HFFc6 (cell line): ENCODE measurements at regions not wholly inside any gene's neighbourhood (a gene's known extent, or its start where the extent isn't known, plus 50 kb on each side); places are given as distances from the start of the nearest gene placed in this dataset.

ENCODE experiments used
- DNase-seq: peaks from one replicate; pipeline ENCODE4 v3.0.0-alpha.2; 2018
- H3K27ac Mint-ChIP-seq: 2 replicates; pipeline ENCODE4 v1.8.0; 2020; ENCODE audit warnings: mild to moderate bottlenecking, mixed read lengths
- H3K27me3 Mint-ChIP-seq: 2 replicates; pipeline ENCODE4 v1.8.0; 2021; ENCODE audit warnings: mild to moderate bottlenecking, moderate library complexity, mixed read lengths; ENCODE audit not compliant: insufficient read depth
- H3K36me3 Mint-ChIP-seq: 2 replicates; pipeline ENCODE4 v1.8.0; 2021; ENCODE audit warnings: low read depth, mixed read lengths
- H3K4me1 Mint-ChIP-seq: 2 replicates; pipeline ENCODE4 v1.8.0; 2020; ENCODE audit warnings: low read depth, mixed read lengths
- H3K4me3 Mint-ChIP-seq: 2 replicates; pipeline ENCODE4 v1.8.0; 2020; ENCODE audit warnings: mild to moderate bottlenecking, moderate library complexity, mixed read lengths
- H3K9me3 Mint-ChIP-seq: 2 replicates; pipeline ENCODE4 v1.8.0; 2020; ENCODE audit warnings: mild to moderate bottlenecking, mixed read lengths
- CTCF ChIP-seq: fragments of 200-600 bp; sonication (generic); IDR thresholded peaks from 2 replicates; pipeline ENCODE4 v1.5.0; 2021; ENCODE audit warnings: antibody characterized with exemption, mild to moderate bottlenecking

DNA sequence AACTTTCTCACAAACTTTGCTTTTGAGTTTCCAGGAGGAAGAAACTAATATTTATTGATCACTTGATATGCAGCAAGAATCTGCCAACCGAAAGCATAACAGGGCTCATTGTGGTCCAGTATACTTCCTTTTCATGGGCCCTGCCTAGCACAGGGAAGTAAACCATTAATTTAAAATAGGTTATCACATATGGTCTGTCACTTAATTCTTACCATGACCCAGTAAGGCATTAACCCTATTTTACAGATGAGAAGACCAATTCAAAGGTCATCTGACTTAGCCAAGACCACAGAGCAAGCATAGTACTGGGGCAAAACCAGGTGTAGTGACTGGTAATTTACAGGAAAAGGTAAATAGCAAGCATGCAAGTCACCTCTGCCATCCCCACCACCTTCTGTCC lies 336.9 kb upstream of the DMAC1 start:
- no peaks in the 10 kb centered on the region for H3K4me1 Mint-ChIP-seq
- TF ChIP-seq CTCF, result no peak
- H3K27me3 Mint-ChIP-seq, result no peaks in the 10 kb centered on the region; the same call in 1 of the 2 replicates
- H3K9me3 Mint-ChIP-seq, result peaks cover 61% of the 10 kb centered on the region
- H3K4me3 Mint-ChIP-seq, result no peak overlapping the region
- H3K27ac Mint-ChIP-seq, result no peak overlapping the region
- no peak for DNase-seq
- H3K36me3 Mint-ChIP-seq, result no peaks in the 10 kb centered on the region

GRCh38 chr9:8134635-8135034 lies 335.1 kb upstream of the DMAC1 start:
- H3K9me3 Mint-ChIP-seq, result peaks cover 54% of the 10 kb centered on the region

DNA sequence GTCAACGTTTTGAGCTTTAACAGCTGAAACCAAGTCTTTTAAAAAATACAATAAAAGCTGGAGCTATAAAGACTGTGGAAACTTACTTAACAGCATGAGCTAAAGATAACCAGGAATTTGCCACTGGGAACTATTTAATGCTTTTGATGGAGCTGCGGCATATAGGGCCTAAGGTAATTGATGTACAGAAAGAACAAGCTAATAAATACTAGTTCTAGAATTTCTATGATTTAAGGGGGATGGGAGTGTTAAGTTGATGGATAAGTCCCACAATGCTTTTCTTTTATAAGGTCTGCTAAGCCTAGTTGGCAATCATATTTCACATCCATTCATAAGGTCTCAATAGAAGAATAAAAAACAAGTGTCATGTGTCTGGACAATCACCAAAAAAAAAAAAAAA lies 334.0 kb upstream of the DMAC1 start:
- Mint-ChIP-seq H3K4me1 (no peaks in the 10 kb centered on the region), H3K9me3 (peaks cover 50% of the 10 kb centered on the region), H3K36me3 (no peaks in the 10 kb centered on the region), H3K27me3 (no peaks in the 10 kb centered on the region; the same call in 1 of the 2 replicates), H3K4me3 (no peak overlapping the region), H3K27ac (no peak overlapping the region)
- no peak for TF ChIP-seq CTCF
- DNase-seq, result no peak

More at GRCh38 chr9:8134635-8135034, 335.1 kb upstream of the DMAC1 start:
- Mint-ChIP-seq H3K27me3 (no peaks in the 10 kb centered on the region; the same call in 1 of the 2 replicates), H3K4me1 (no peaks in the 10 kb centered on the region), H3K4me3 (no peak overlapping the region), H3K36me3 (no peaks in the 10 kb centered on the region), H3K27ac (no peak overlapping the region)
- no peak for TF ChIP-seq CTCF
- DNase-seq, result no peak

GRCh38 chr9:8115570-8115969 lies 316.0 kb upstream of the DMAC1 start:
- DNase-seq, result no peak
- H3K9me3 Mint-ChIP-seq, result peaks cover 50% of the 10 kb centered on the region
- no peaks in the 10 kb centered on the region for H3K36me3 Mint-ChIP-seq
- H3K27me3 Mint-ChIP-seq, result no peaks in the 10 kb centered on the region; the same call in 1 of the 2 replicates
- H3K4me3 Mint-ChIP-seq, result no peak overlapping the region
- H3K4me1 Mint-ChIP-seq, result no peaks in the 10 kb centered on the region
- no peak for TF ChIP-seq CTCF
- H3K27ac Mint-ChIP-seq, result no peak overlapping the region

GRCh38 chr9:8114826-8115225 lies 315.2 kb upstream of the DMAC1 start:
- H3K9me3 Mint-ChIP-seq, result peaks cover 44% of the 10 kb centered on the region
- no peaks in the 10 kb centered on the region; the same call in 1 of the 2 replicates for H3K27me3 Mint-ChIP-seq
- H3K4me1 Mint-ChIP-seq, result no peaks in the 10 kb centered on the region
- H3K4me3 Mint-ChIP-seq, result no peak overlapping the region
- no peak overlapping the region for H3K27ac Mint-ChIP-seq
- no peak for TF ChIP-seq CTCF
- no peaks in the 10 kb centered on the region for H3K36me3 Mint-ChIP-seq
- DNase-seq, result no peak

DNA sequence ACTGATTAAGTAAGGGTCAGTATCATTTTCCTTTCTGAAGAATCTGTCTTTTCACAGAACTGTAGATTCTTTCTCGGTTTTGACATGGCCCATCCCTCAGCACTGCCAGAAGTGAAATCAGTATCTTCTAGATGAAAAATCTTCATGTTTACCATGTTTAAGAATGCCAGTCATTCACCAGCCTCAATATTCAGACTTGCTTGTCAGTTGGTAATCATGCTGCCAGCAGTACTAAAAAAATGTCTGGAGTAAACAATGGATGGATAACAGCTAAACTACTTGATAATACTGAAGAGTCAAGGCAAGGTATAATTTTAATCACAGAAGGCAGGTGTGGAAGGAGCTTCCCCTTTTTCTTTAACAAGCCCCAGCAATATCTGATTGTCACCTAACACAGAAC lies 306.8 kb upstream of the DMAC1 start:
- Mint-ChIP-seq H3K4me3 (no peak overlapping the region), H3K9me3 (peaks cover 59% of the 10 kb centered on the region), H3K36me3 (0 out of 2 replicates have a peak, but pooled peaks cover 6% of the 10 kb centered on the region), H3K27ac (no peak overlapping the region), H3K4me1 (no peaks in the 10 kb centered on the region), H3K27me3 (no peaks in the 10 kb centered on the region)
- DNase-seq, result no peak
- no peak for TF ChIP-seq CTCF
